ENCODE measurements at regions not wholly inside any gene's neighbourhood (a gene's known extent, or its start where the extent isn't known, plus 50 kb on each side); places are given as distances from the start of the nearest gene placed in this dataset.

GRCh38 chr2:238634701-238635357, 208.1 kb downstream of the ASB1 start:
- no peak overlapping the region for H2AFZ ChIP-seq (ENCODE audit: low read depth)
- H3K9me2 ChIP-seq = no peaks in the 10 kb centered on the region
- H3K9ac ChIP-seq = no peak overlapping the region
- H3K36me3 ChIP-seq (replicated peaks in 1 of 2; ENCODE audit: control insufficient read depth in 1 of 2, insufficient read depth in 2 of 2, low read length in 1 of 2) = no peaks in the 10 kb centered on the region
- DNase-seq = no peak
- no peaks in the 10 kb centered on the region for H4K20me1 ChIP-seq (ENCODE audit: insufficient read depth)
- CTCF ChIA-PET = no interaction called here
- H3K9me3 ChIP-seq = no peaks in the 10 kb centered on the region
- 94% methylated on average over 12 of the region's 12 CpGs for WGBS (ENCODE audit: low lambda C conversion rate)
- no peaks in the 10 kb centered on the region for H3K27me3 ChIP-seq (ENCODE audit: insufficient read depth)
- H3K4me3 ChIP-seq (ENCODE audit: low read depth in 2 of 2, low read length in 1 of 2) = no peak overlapping the region
- H3K4me1 ChIP-seq (ENCODE audit: control insufficient read depth in 1 of 2, insufficient read depth in 2 of 2, low read depth in 1 of 2, low read length in 1 of 2) = peaks cover 8 to 11% of the 10 kb centered on the region in 2 experiments; a peak in 3 of 4 replicates
- POLR2A ChIA-PET = no interaction called here
- TF ChIP-seq, protein P1, sequence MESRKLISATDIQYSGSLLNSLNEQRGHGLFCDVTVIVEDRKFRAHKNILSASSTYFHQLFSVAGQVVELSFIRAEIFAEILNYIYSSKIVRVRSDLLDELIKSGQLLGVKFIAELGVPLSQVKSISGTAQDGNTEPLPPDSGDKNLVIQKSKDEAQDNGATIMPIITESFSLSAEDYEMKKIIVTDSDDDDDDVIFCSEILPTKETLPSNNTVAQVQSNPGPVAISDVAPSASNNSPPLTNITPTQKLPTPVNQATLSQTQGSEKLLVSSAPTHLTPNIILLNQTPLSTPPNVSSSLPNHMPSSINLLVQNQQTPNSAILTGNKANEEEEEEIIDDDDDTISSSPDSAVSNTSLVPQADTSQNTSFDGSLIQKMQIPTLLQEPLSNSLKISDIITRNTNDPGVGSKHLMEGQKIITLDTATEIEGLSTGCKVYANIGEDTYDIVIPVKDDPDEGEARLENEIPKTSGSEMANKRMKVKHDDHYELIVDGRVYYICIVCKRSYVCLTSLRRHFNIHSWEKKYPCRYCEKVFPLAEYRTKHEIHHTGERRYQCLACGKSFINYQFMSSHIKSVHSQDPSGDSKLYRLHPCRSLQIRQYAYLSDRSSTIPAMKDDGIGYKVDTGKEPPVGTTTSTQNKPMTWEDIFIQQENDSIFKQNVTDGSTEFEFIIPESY (IDR thresholded peaks at IDR 0.05; ENCODE audit: borderline replicate concordance, low read depth) = no peak
- TF ChIP-seq RXRA (IDR thresholded peaks at IDR 0.05; ENCODE audit: borderline replicate concordance, low read depth) = no peak
- no peak for TF ChIP-seq GATA2 (CRISPR knock-in tag; IDR thresholded peaks at IDR 0.05)
- TF ChIP-seq CHD2 (IDR thresholded peaks at IDR 0.05; ENCODE audit: low read length, partially characterized antibody) = no peak
- no peak for TF ChIP-seq YY1 (IDR thresholded peaks at IDR 0.05; ENCODE audit: low read depth)
- no peak for TF ChIP-seq RFX5 (IDR thresholded peaks at IDR 0.05; ENCODE audit: low read length)
- TF ChIP-seq FOXM1 (IDR thresholded peaks at IDR 0.05; ENCODE audit: low read depth) = no peak
- no peak for TF ChIP-seq MXI1 (IDR thresholded peaks at IDR 0.05; ENCODE audit: low read depth, low read length)
- no peak for TF ChIP-seq EZH2phosphoT487 (IDR thresholded peaks at IDR 0.05; ENCODE audit: borderline replicate concordance, low read depth)
- TF ChIP-seq JUND (IDR thresholded peaks at IDR 0.05) = no peak
- no peak for TF ChIP-seq IRF3 (IDR thresholded peaks at IDR 0.05; ENCODE audit: low read depth, low read length)
- TF ChIP-seq, protein P2, sequence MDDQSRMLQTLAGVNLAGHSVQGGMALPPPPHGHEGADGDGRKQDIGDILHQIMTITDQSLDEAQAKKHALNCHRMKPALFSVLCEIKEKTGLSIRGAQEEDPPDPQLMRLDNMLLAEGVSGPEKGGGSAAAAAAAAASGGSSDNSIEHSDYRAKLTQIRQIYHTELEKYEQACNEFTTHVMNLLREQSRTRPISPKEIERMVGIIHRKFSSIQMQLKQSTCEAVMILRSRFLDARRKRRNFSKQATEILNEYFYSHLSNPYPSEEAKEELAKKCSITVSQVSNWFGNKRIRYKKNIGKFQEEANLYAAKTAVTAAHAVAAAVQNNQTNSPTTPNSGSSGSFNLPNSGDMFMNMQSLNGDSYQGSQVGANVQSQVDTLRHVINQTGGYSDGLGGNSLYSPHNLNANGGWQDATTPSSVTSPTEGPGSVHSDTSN (IDR thresholded peaks at IDR 0.05) = no peak
- peak overlapping the region in 1 of 2 experiments; percentile 16; a peak in 1 of 4 replicates for H3K27ac ChIP-seq (ENCODE audit: low read depth in 2 of 2, low read length in 1 of 2)
- no peaks in the 10 kb centered on the region for H3K79me2 ChIP-seq (ENCODE audit: insufficient read depth)
- no peak overlapping the region for H3K4me2 ChIP-seq
- H3F3A ChIP-seq (replicated peaks; ENCODE audit: insufficient read depth) = no peaks in the 10 kb centered on the region

- Histone ChIP-seq H2AFZ (ENCODE audit: low read depth) (no peak overlapping the region), H3K79me2 (ENCODE audit: insufficient read depth) (no peaks in the 10 kb centered on the region), H3K4me1 (ENCODE audit: control insufficient read depth in 1 of 2, insufficient read depth in 2 of 2, low read depth in 1 of 2, low read length in 1 of 2) (peaks cover 8 to 11% of the 10 kb centered on the region in 2 experiments; a peak in 3 of 4 replicates), H4K20me1 (ENCODE audit: insufficient read depth) (no peaks in the 10 kb centered on the region), H3K4me2 (peak overlapping the region; percentile 46; the same call in 1 of the 2 replicates), H3K27ac (ENCODE audit: low read depth in 2 of 2, low read length in 1 of 2) (peak overlapping the region; percentile 32 to 47; a peak in 3 of 4 replicates), H3K27me3 (ENCODE audit: insufficient read depth) (no peaks in the 10 kb centered on the region), H3K9me2 (no peaks in the 10 kb centered on the region), H3K4me3 (ENCODE audit: low read depth in 2 of 2, low read length in 1 of 2) (no peak overlapping the region), H3F3A (replicated peaks; ENCODE audit: insufficient read depth) (no peaks in the 10 kb centered on the region), H3K36me3 (replicated peaks in 1 of 2; ENCODE audit: control insufficient read depth in 1 of 2, insufficient read depth in 2 of 2, low read length in 1 of 2) (no peaks in the 10 kb centered on the region), H3K9me3 (no peaks in the 10 kb centered on the region), H3K9ac (no peak overlapping the region)
- CTCF ChIA-PET = interaction anchor here (0.7 kb wide), 1 partner anchor 63 kb away, joined by 3 read pairs; no protein-coding TSS in a partner anchor
- peak; percentile 58 for DNase-seq
- 15% methylated on average over 8 of the region's 8 CpGs for WGBS (ENCODE audit: low lambda C conversion rate)
- POLR2A ChIA-PET = no interaction called here
- TF ChIP-seq SIN3A (IDR thresholded peaks at IDR 0.05; ENCODE audit: borderline replicate concordance, low read depth, low read length) (no peak), IRF3 (IDR thresholded peaks at IDR 0.05; ENCODE audit: low read depth, low read length) (no peak), MEF2A (IDR thresholded peaks at IDR 0.05; ENCODE audit: borderline replicate concordance, low read depth) (peak; percentile 21; the same call in 1 of the 2 replicates), NFIC (IDR thresholded peaks at IDR 0.05; ENCODE audit: borderline replicate concordance) (0 out of 2 replicates have a peak, but pooled peaks have one; percentile 18), GATA2 (CRISPR knock-in tag; IDR thresholded peaks at IDR 0.05) (peak; percentile 32), ELF1 (IDR thresholded peaks at IDR 0.05) (no peak), SMC3 (IDR thresholded peaks at IDR 0.05; ENCODE audit: low read depth, low read length) (no peak), RXRA (IDR thresholded peaks at IDR 0.05; ENCODE audit: borderline replicate concordance, low read depth) (peak; percentile 81; the same call in 1 of the 2 replicates), MAX (IDR thresholded peaks at IDR 0.05; ENCODE audit: low read depth) (peak; percentile 21; the same call in 1 of the 2 replicates), EP300 (IDR thresholded peaks at IDR 0.05; ENCODE audit: borderline replicate concordance in 1 of 2, low read depth in 1 of 2, low read length in 1 of 2) (peak; percentile 52 to 86), RAD21 (IDR thresholded peaks at IDR 0.05; ENCODE audit: low read length) (no peak), FOSL2 (IDR thresholded peaks at IDR 0.05; ENCODE audit: borderline replicate concordance, low read depth) (peak; percentile 80), JUND (IDR thresholded peaks at IDR 0.05) (peak; percentile 69)
Observed at GRCh38 chr2:238635647-238636051, 208.9 kb downstream of the ASB1 start.

Data from SK-N-SH (cell line).